ENCODE measurements at regions not wholly inside any gene's neighbourhood (a gene's known extent, or its start where the extent isn't known, plus 50 kb on each side); places are given as distances from the start of the nearest gene placed in this dataset.

- no peaks in the 10 kb centered on the region for H3K27me3 ChIP-seq (ENCODE audit: control insufficient read depth, insufficient read depth)
- H3K9me3 ChIP-seq (ENCODE audit: control insufficient read depth, low read length): no peaks in the 10 kb centered on the region
- H3K4me3 ChIP-seq (ENCODE audit: low read length): no peak overlapping the region
- H3K27ac ChIP-seq (ENCODE audit: low read length): no peak overlapping the region
- no peak for DNase-seq
- H3K4me1 ChIP-seq (ENCODE audit: control insufficient read depth, insufficient read depth, low read length): peaks cover 8% of the 10 kb centered on the region
- 56% methylated on average over 5 of the region's 5 CpGs for WGBS
- intact Hi-C loops (cut with DNase I): no loop called here
- ATAC-seq: no peak
Observed at GRCh38 chr1:198918920-198919319, 280.1 kb downstream of the PTPRC start.

- ATAC-seq (no peak), DNase-seq (no peak)
- H3K27me3 ChIP-seq (ENCODE audit: control insufficient read depth, insufficient read depth): no peaks in the 10 kb centered on the region
- no peak overlapping the region for H3K27ac ChIP-seq (ENCODE audit: low read length)
- H3K4me1 ChIP-seq (ENCODE audit: control insufficient read depth, insufficient read depth, low read length): peaks cover 6% of the 10 kb centered on the region
- intact Hi-C loops (cut with DNase I): no loop called here
- WGBS: 80% methylated on average over 5 of the region's 5 CpGs
- H3K4me3 ChIP-seq (ENCODE audit: low read length): no peak overlapping the region
- no peaks in the 10 kb centered on the region for H3K9me3 ChIP-seq (ENCODE audit: control insufficient read depth, low read length)
Observed at GRCh38 chr1:198919667-198920398, 281.0 kb downstream of the PTPRC start.

GRCh38 chr1:198922638-198923430 lies 284.0 kb downstream of the PTPRC start:
- Histone ChIP-seq H3K9me3 (ENCODE audit: control insufficient read depth, low read length) (no peaks in the 10 kb centered on the region), H3K4me3 (ENCODE audit: low read length) (no peak overlapping the region)

GRCh38 chr1:198923993-198924392 lies 285.2 kb downstream of the PTPRC start:
- ATAC-seq: no peak

More at GRCh38 chr1:198922638-198923430, 284.0 kb downstream of the PTPRC start:
- intact Hi-C loops (cut with DNase I): no loop called here
- H3K4me1 ChIP-seq (ENCODE audit: control insufficient read depth, insufficient read depth, low read length): peaks cover 2% of the 10 kb centered on the region
- DNase-seq (no peak), ATAC-seq (no peak)
- no peaks in the 10 kb centered on the region for H3K27me3 ChIP-seq (ENCODE audit: control insufficient read depth, insufficient read depth)
- no peak overlapping the region for H3K27ac ChIP-seq (ENCODE audit: low read length)
- 70% methylated on average over 5 of the region's 5 CpGs for WGBS

GRCh38 chr1:198925567-198925966 lies 286.7 kb downstream of the PTPRC start:
- no peak overlapping the region for H3K27ac ChIP-seq (ENCODE audit: low read length)
- DNase-seq: no peak
- intact Hi-C loops (cut with DNase I): no loop called here

More at GRCh38 chr1:198923993-198924392, 285.2 kb downstream of the PTPRC start:
- no peaks in the 10 kb centered on the region for H3K9me3 ChIP-seq (ENCODE audit: control insufficient read depth, low read length)
- no peak overlapping the region for H3K27ac ChIP-seq (ENCODE audit: low read length)
- DNase-seq: no peak
- peaks cover 1% of the 10 kb centered on the region for H3K4me1 ChIP-seq (ENCODE audit: control insufficient read depth, insufficient read depth, low read length)
- no peaks in the 10 kb centered on the region for H3K27me3 ChIP-seq (ENCODE audit: control insufficient read depth, insufficient read depth)
- intact Hi-C loops (cut with DNase I): no loop called here
- H3K4me3 ChIP-seq (ENCODE audit: low read length): no peak overlapping the region
- WGBS: 89% methylated on average over 1 of the region's 1 CpG

GRCh38 chr1:198927129-198927528 lies 288.3 kb downstream of the PTPRC start:
- Histone ChIP-seq H3K4me3 (ENCODE audit: low read length) (no peak overlapping the region), H3K27me3 (ENCODE audit: control insufficient read depth, insufficient read depth) (no peaks in the 10 kb centered on the region), H3K27ac (ENCODE audit: low read length) (no peak overlapping the region), H3K9me3 (ENCODE audit: control insufficient read depth, low read length) (no peaks in the 10 kb centered on the region), H3K4me1 (ENCODE audit: control insufficient read depth, insufficient read depth, low read length) (no peaks in the 10 kb centered on the region)
- ATAC-seq: no peak
- DNase-seq: no peak
- 90% methylated on average over 3 of the region's 3 CpGs for WGBS
- intact Hi-C loops (cut with DNase I): no loop called here

More at GRCh38 chr1:198925567-198925966, 286.7 kb downstream of the PTPRC start:
- Histone ChIP-seq H3K4me1 (ENCODE audit: control insufficient read depth, insufficient read depth, low read length) (peaks cover 1% of the 10 kb centered on the region), H3K27me3 (ENCODE audit: control insufficient read depth, insufficient read depth) (no peaks in the 10 kb centered on the region), H3K9me3 (ENCODE audit: control insufficient read depth, low read length) (no peaks in the 10 kb centered on the region), H3K4me3 (ENCODE audit: low read length) (no peak overlapping the region)
- ATAC-seq: no peak

- Histone ChIP-seq H3K9me3 (ENCODE audit: control insufficient read depth, low read length) (no peaks in the 10 kb centered on the region), H3K27me3 (ENCODE audit: control insufficient read depth, insufficient read depth) (no peaks in the 10 kb centered on the region), H3K27ac (ENCODE audit: low read length) (no peak overlapping the region), H3K4me3 (ENCODE audit: low read length) (no peak overlapping the region), H3K4me1 (ENCODE audit: control insufficient read depth, insufficient read depth, low read length) (no peaks in the 10 kb centered on the region)
- 71% methylated on average over 4 of the region's 4 CpGs for WGBS
- no peak for ATAC-seq
- DNase-seq: no peak
- intact Hi-C loops (cut with DNase I): no loop called here
Observed at GRCh38 chr1:198929111-198929604, 290.3 kb downstream of the PTPRC start.

- peak; percentile 41 to 67 for ATAC-seq
- intact Hi-C loops (cut with DNase I): no loop called here
- Histone ChIP-seq H3K4me1 (ENCODE audit: control insufficient read depth, insufficient read depth, low read length) (no peaks in the 10 kb centered on the region), H3K27ac (ENCODE audit: low read length) (no peak overlapping the region), H3K9me3 (ENCODE audit: control insufficient read depth, low read length) (no peaks in the 10 kb centered on the region), H3K4me3 (ENCODE audit: low read length) (peak overlapping the region; percentile 35), H3K27me3 (ENCODE audit: control insufficient read depth, insufficient read depth) (no peaks in the 10 kb centered on the region)
- WGBS: 33% methylated on average over 9 of the region's 9 CpGs
- DNase-seq: no peak
Observed at GRCh38 chr1:198929961-198930599, 291.2 kb downstream of the PTPRC start.

- 62% methylated on average over 6 of the region's 6 CpGs for WGBS
- no peak for DNase-seq
- H3K27ac ChIP-seq (ENCODE audit: low read length): no peak overlapping the region
- intact Hi-C loops (cut with DNase I): no loop called here
- no peak overlapping the region for H3K4me3 ChIP-seq (ENCODE audit: low read length)
- no peak for ATAC-seq
- no peaks in the 10 kb centered on the region for H3K27me3 ChIP-seq (ENCODE audit: control insufficient read depth, insufficient read depth)
- H3K9me3 ChIP-seq (ENCODE audit: control insufficient read depth, low read length): no peaks in the 10 kb centered on the region
- no peaks in the 10 kb centered on the region for H3K4me1 ChIP-seq (ENCODE audit: control insufficient read depth, insufficient read depth, low read length)
Observed at GRCh38 chr1:198932351-198932991, 293.6 kb downstream of the PTPRC start.

GRCh38 chr1:198933515-198934222 lies 294.8 kb downstream of the PTPRC start:
- H3K4me1 ChIP-seq (ENCODE audit: control insufficient read depth, insufficient read depth, low read length): no peaks in the 10 kb centered on the region
- H3K27me3 ChIP-seq (ENCODE audit: control insufficient read depth, insufficient read depth): no peaks in the 10 kb centered on the region
- ATAC-seq (no peak), DNase-seq (no peak)
- no peaks in the 10 kb centered on the region for H3K9me3 ChIP-seq (ENCODE audit: control insufficient read depth, low read length)
- no peak overlapping the region for H3K27ac ChIP-seq (ENCODE audit: low read length)
- 73% methylated on average over 5 of the region's 5 CpGs for WGBS
- H3K4me3 ChIP-seq (ENCODE audit: low read length): no peak overlapping the region
- intact Hi-C loops (cut with DNase I): no loop called here

Measured in right cardiac atrium (tissue), 5 donors.